ENCODE measurements at regions not wholly inside any gene's neighbourhood (a gene's known extent, or its start where the extent isn't known, plus 50 kb on each side); places are given as distances from the start of the nearest gene placed in this dataset.

DNA sequence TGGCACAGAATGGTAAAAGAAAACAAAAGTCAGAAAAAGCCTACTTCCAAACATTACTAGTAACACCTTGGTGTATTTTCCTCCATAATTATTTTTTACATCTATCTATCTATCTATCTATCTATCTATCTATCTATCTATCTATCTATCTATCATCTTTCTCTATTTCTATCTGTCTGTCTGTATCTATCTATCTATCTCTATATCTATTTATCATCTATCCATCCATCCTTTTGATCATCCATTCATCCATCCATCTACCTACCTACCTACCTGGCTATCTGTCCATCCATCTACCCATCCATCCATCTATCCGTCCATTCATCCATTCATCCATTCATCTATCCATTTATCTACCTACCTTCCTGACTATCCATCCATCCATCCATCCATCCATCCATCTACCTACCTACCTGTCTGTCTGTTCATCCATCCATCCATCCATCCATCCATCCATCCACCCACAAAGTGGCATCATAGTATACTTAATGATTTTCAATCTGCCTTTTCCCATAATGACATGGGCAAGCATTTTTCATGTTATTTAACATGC is 121.9 kb upstream of the NEK6 start:
- TF ChIP-seq TAF1 (IDR thresholded peaks at IDR 0.05; ENCODE audit: low read depth) = no peak
- no peak for TF ChIP-seq CREB1 (IDR thresholded peaks at IDR 0.05; ENCODE audit: low read depth)
- no peak for TF ChIP-seq CEBPB (IDR thresholded peaks at IDR 0.05)
- TF ChIP-seq, protein P1, sequence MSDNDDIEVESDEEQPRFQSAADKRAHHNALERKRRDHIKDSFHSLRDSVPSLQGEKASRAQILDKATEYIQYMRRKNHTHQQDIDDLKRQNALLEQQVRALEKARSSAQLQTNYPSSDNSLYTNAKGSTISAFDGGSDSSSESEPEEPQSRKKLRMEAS (IDR thresholded peaks at IDR 0.05) = no peak
- no peak for TF ChIP-seq NFIC (IDR thresholded peaks at IDR 0.05)
- TF ChIP-seq YY1 (IDR thresholded peaks at IDR 0.05; ENCODE audit: low read depth) = no peak
- no peak for TF ChIP-seq RAD21 (IDR thresholded peaks at IDR 0.05; ENCODE audit: low read depth)
- TF ChIP-seq, protein P2, sequence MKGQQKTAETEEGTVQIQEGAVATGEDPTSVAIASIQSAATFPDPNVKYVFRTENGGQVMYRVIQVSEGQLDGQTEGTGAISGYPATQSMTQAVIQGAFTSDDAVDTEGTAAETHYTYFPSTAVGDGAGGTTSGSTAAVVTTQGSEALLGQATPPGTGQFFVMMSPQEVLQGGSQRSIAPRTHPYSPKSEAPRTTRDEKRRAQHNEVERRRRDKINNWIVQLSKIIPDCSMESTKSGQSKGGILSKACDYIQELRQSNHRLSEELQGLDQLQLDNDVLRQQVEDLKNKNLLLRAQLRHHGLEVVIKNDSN (IDR thresholded peaks at IDR 0.05) = no peak
